Keratinocyte (primary cell): ENCODE measurements at regions not wholly inside any gene's neighbourhood (a gene's known extent, or its start where the extent isn't known, plus 50 kb on each side); places are given as distances from the start of the nearest gene placed in this dataset.

Experiments used
- DNase-seq: peaks from one replicate; pipeline ENCODE4 v3.0.0-alpha.2; 2011; ENCODE audit warnings: low read depth, missing footprints, low spot score
- FAIRE-seq: peaks from 2 replicates; lab custom pipeline; 2011; peaks lifted over from hg19 to GRCh38; lab: Jason Lieb, UNC
- H2AFZ ChIP-seq: 2 replicates; pipeline ENCODE4 v1.6.0; 2012; ENCODE audit warnings: low read length, control low read depth, inconsistent platforms; ENCODE audit not compliant: control insufficient read depth
- H3K27ac ChIP-seq: 2 replicates; pipeline ENCODE4 v1.5.1; 2011; ENCODE audit warnings: low read length; ENCODE audit not compliant: control insufficient read depth, insufficient read depth
- H3K27me3 ChIP-seq: 3 replicates; pipeline ENCODE4 v1.6.0; 2011; ENCODE audit warnings: low read length; ENCODE audit not compliant: control insufficient read depth, insufficient read depth; ENCODE audit errors: extremely low read depth
- H3K36me3 ChIP-seq, 2 experiments: 2 replicates in 1 of 2; 3 replicates in 1 of 2; pipeline ENCODE4 v1.5.1; 2011; ENCODE audit warnings: low read length in 2 of 2, mild to moderate bottlenecking in 1 of 2; ENCODE audit not compliant: control insufficient read depth in 2 of 2, insufficient read depth in 2 of 2; ENCODE audit errors: extremely low read depth in 1 of 2
- H3K4me1 ChIP-seq: 3 replicates; pipeline ENCODE4 v1.5.1; 2011; ENCODE audit warnings: low read length; ENCODE audit not compliant: control insufficient read depth, insufficient read depth; ENCODE audit errors: extremely low read depth
- H3K4me2 ChIP-seq: 3 replicates; pipeline ENCODE4 v1.6.0; 2011; ENCODE audit warnings: low read depth, low read length; ENCODE audit not compliant: control insufficient read depth, insufficient read depth; ENCODE audit errors: extremely low read depth
- H3K4me3 ChIP-seq, 3 experiments: fragments of 200-600 bp in 1 of 3; sonication (generic) in 1 of 3; 2 replicates in 2 of 3; 3 replicates in 1 of 3; pipeline ENCODE4 v1.5.1; 2011 to 2016; ENCODE audit warnings: low read length in 3 of 3, mild to moderate bottlenecking in 3 of 3, control low read depth in 2 of 3, inconsistent platforms in 1 of 3, low read depth in 1 of 3, mixed read lengths in 1 of 3, mixed run types in 1 of 3, moderate library complexity in 1 of 3; ENCODE audit not compliant: control insufficient read depth in 2 of 3, insufficient read depth in 2 of 3; ENCODE audit errors: extremely low read depth in 1 of 3
- H3K79me2 ChIP-seq: 2 replicates; pipeline ENCODE4 v1.6.0; 2012; ENCODE audit warnings: low read length; ENCODE audit not compliant: control insufficient read depth, insufficient read depth
- H3K9ac ChIP-seq: 3 replicates; pipeline ENCODE4 v1.6.0; 2011; ENCODE audit warnings: low read length; ENCODE audit not compliant: control insufficient read depth, insufficient read depth; ENCODE audit errors: extremely low read depth
- H3K9me1 ChIP-seq: 3 replicates; pipeline ENCODE4 v1.6.0; 2011; ENCODE audit warnings: low read length; ENCODE audit not compliant: control insufficient read depth, insufficient read depth; ENCODE audit errors: extremely low read depth
- H3K9me3 ChIP-seq: 2 replicates; pipeline ENCODE4 v1.5.1; 2012; ENCODE audit warnings: low read depth, low read length; ENCODE audit not compliant: control insufficient read depth
- H4K20me1 ChIP-seq: 3 replicates; pipeline ENCODE4 v1.6.0; 2011; ENCODE audit warnings: low read length; ENCODE audit not compliant: control insufficient read depth, insufficient read depth; ENCODE audit errors: extremely low read depth
- EZH2 ChIP-seq: IDR thresholded peaks from one replicate; pipeline ENCODE4 v1.6.1; 2012; ENCODE audit warnings: inconsistent platforms, mild to moderate bottlenecking, low read length, moderate library complexity
- dilution Hi-C: fragments of 300-500 bp; cut with MboI; formaldehyde crosslinking; loops from one replicate; pipeline ENCODE4 v1.7.0; 2020; ENCODE audit warnings: low sequenced_read_pairs; ENCODE audit not compliant: extremely low pct_ligation_motif_present
- TF ChIP-seq, protein P1 (sequence below), 3 experiments: IDR thresholded peaks in 1 of 3; conservative IDR thresholded peaks in 1 of 3; optimal IDR thresholded peaks in 1 of 3; 2 replicates in 2 of 3; 3 replicates in 1 of 3; pipeline versions ENCODE3 to v1.5.1; 2011; ENCODE audit warnings: low read length in 3 of 3, mild to moderate bottlenecking in 3 of 3, moderate library complexity in 2 of 3, control low read depth in 1 of 3, inconsistent platforms in 1 of 3; ENCODE audit not compliant: insufficient read depth in 2 of 3; ENCODE audit errors: extremely low read depth in 1 of 3

DNA sequence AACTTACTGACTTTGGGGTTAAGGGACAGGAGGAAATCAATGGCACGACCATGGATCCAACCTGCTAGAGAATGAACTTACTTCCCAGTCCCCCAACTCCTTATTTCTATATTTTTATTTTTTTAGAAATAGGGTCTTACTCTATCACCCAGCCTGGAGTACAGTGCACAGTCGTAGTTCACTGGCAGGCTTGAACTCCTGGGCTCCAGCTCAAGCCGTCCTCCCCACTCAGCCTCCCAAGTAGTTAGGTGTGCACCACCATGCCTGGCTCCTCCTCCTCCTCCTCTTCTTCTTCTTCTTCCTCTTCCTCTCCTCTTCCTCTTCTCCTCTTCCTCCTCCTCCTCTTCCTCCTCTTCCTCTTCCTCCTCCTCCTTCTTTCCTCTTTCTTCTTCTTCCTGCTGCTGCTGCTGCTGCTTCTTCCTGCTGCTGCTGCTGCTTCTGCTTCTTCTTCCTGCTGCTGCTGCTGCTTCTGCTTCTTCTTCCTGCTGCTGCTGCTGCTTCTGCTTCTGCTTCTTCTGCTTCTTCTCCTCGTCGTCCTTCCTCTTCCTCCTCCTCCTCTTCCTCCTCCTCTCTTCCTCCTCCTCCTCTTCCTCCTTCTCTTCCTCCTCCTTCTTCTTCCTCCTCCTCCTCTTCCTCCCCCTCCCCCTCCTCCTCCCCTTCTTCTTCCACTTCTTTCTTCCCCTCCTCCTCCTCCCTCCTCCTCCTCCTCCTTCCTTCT is 390.1 kb upstream of the RGS6 start:
- Histone ChIP-seq H4K20me1 (no peaks in the 10 kb centered on the region), H3K9ac (no peak overlapping the region), H3K4me1 (no peaks in the 10 kb centered on the region), H3K9me3 (no peaks in the 10 kb centered on the region), H3K4me2 (no peak overlapping the region), H3K79me2 (peaks cover 3% of the 10 kb centered on the region), H2AFZ (no peak overlapping the region), H3K4me3 (no peak overlapping the region), H3K36me3 (no peaks in the 10 kb centered on the region), H3K27ac (no peak overlapping the region), H3K27me3 (no peaks in the 10 kb centered on the region), H3K9me1 (no peaks in the 10 kb centered on the region)
- FAIRE-seq (no peak), DNase-seq (no peak)
- dilution Hi-C loops, result no loop called here
- TF ChIP-seq, protein P1, sequence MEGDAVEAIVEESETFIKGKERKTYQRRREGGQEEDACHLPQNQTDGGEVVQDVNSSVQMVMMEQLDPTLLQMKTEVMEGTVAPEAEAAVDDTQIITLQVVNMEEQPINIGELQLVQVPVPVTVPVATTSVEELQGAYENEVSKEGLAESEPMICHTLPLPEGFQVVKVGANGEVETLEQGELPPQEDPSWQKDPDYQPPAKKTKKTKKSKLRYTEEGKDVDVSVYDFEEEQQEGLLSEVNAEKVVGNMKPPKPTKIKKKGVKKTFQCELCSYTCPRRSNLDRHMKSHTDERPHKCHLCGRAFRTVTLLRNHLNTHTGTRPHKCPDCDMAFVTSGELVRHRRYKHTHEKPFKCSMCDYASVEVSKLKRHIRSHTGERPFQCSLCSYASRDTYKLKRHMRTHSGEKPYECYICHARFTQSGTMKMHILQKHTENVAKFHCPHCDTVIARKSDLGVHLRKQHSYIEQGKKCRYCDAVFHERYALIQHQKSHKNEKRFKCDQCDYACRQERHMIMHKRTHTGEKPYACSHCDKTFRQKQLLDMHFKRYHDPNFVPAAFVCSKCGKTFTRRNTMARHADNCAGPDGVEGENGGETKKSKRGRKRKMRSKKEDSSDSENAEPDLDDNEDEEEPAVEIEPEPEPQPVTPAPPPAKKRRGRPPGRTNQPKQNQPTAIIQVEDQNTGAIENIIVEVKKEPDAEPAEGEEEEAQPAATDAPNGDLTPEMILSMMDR (optimal IDR thresholded peaks at IDR 0.05 in 1 of 3, IDR thresholded peaks at IDR 0.05 in 1 of 3, conservative IDR thresholded peaks at IDR 0.05 in 1 of 3; ENCODE audit: extremely low read depth in 1 of 3, insufficient read depth in 2 of 3, low read length in 3 of 3), result no peak
- TF ChIP-seq EZH2, result no peak

DNA sequence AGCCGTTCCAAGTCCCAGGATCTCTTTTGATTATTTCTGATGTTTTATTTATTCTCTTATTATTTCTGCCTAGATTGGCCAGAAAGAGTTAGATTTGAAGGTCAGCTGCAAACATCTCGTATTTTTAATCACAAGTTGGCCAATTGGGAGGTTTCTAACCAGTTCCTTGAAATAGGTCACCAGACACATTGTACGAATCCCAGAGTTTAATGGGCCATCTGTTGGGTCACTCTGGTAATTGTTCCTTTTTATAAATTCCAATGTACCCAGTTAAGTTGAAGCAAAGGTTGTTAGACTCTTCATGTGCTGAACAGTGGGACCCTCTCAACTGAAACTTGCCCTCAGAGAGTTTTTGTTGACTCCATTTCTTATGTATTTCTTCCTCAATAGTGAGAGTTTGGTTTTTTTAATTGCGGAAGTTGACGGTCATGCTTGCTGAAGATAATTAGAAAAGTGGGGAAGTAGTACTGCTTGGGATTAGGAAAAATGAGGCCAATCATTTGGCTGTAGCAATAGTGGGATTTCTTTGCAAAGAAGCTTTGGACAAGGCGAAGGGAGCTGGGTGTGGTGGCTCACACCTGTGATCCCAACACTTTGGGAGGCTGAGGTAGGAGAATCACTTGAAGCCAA is 382.7 kb upstream of the RGS6 start:
- H2AFZ ChIP-seq, result no peak overlapping the region
- H3K4me3 ChIP-seq, result no peak overlapping the region
- no peak for FAIRE-seq
- no peak for DNase-seq
- H3K9me1 ChIP-seq, result no peaks in the 10 kb centered on the region
- no peak overlapping the region for H3K4me2 ChIP-seq
- no peak overlapping the region for H3K27ac ChIP-seq
- no peaks in the 10 kb centered on the region for H3K9me3 ChIP-seq
- H4K20me1 ChIP-seq, result no peaks in the 10 kb centered on the region
- TF ChIP-seq, protein P1 (optimal IDR thresholded peaks at IDR 0.05 in 1 of 3, IDR thresholded peaks at IDR 0.05 in 1 of 3, conservative IDR thresholded peaks at IDR 0.05 in 1 of 3; ENCODE audit: extremely low read depth in 1 of 3, insufficient read depth in 2 of 3, low read length in 3 of 3), result no peak
- no peak for TF ChIP-seq EZH2
- no peaks in the 10 kb centered on the region for H3K36me3 ChIP-seq
- H3K4me1 ChIP-seq, result no peaks in the 10 kb centered on the region
- no peaks in the 10 kb centered on the region for H3K27me3 ChIP-seq
- H3K79me2 ChIP-seq, result no peaks in the 10 kb centered on the region
- no peak overlapping the region for H3K9ac ChIP-seq
- dilution Hi-C loops, result no loop called here
